ENCODE measurements at regions not wholly inside any gene's neighbourhood (a gene's known extent, or its start where the extent isn't known, plus 50 kb on each side); places are given as distances from the start of the nearest gene placed in this dataset.
"Not testable (repeated sequence)": the region's sequence is repeated elsewhere in the genome, so short reads cannot be mapped to it uniquely, and the experiment has no call there.

- TF ChIP-seq CTCF (IDR thresholded peaks at IDR 0.05; ENCODE audit: insufficient read depth, low read length, poor library complexity, severe bottlenecking): no peak
- Histone ChIP-seq H3K27me3 (ENCODE audit: control insufficient read depth, insufficient read depth, low read length) (no peaks in the 10 kb centered on the region), H3K4me3 (ENCODE audit: low read depth, low read length) (no peak overlapping the region), H3K36me3 (ENCODE audit: control insufficient read depth, insufficient read depth, low read length) (no peaks in the 10 kb centered on the region)
- no peak for DNase-seq (ENCODE audit: low read depth)
These were observed 846.5 kb upstream of the NCAM2 start for GRCh38 chr21:20151741-20152140.

- Histone ChIP-seq H3K27me3 (ENCODE audit: control insufficient read depth, insufficient read depth, low read length) (no peaks in the 10 kb centered on the region), H3K36me3 (ENCODE audit: control insufficient read depth, insufficient read depth, low read length) (no peaks in the 10 kb centered on the region), H3K4me3 (ENCODE audit: low read depth, low read length) (no peak overlapping the region)
- no peak for DNase-seq (ENCODE audit: low read depth)
- TF ChIP-seq CTCF (IDR thresholded peaks at IDR 0.05; ENCODE audit: insufficient read depth, low read length, poor library complexity, severe bottlenecking): no peak
These were observed 835.0 kb upstream of the NCAM2 start for GRCh38 chr21:20163167-20163566.

GRCh38 chr21:20167059-20167458 is 831.1 kb upstream of the NCAM2 start:
- no peak for DNase-seq (ENCODE audit: low read depth)
- no peak for TF ChIP-seq CTCF (IDR thresholded peaks at IDR 0.05; ENCODE audit: insufficient read depth, low read length, poor library complexity, severe bottlenecking)
- no peaks in the 10 kb centered on the region for H3K36me3 ChIP-seq (ENCODE audit: control insufficient read depth, insufficient read depth, low read length)
- no peak overlapping the region for H3K4me3 ChIP-seq (ENCODE audit: low read depth, low read length)
- no peaks in the 10 kb centered on the region for H3K27me3 ChIP-seq (ENCODE audit: control insufficient read depth, insufficient read depth, low read length)

- Histone ChIP-seq H3K4me3 (ENCODE audit: low read depth, low read length) (no peak overlapping the region), H3K36me3 (ENCODE audit: control insufficient read depth, insufficient read depth, low read length) (no peaks in the 10 kb centered on the region), H3K27me3 (ENCODE audit: control insufficient read depth, insufficient read depth, low read length) (no peaks in the 10 kb centered on the region)
- TF ChIP-seq CTCF (IDR thresholded peaks at IDR 0.05; ENCODE audit: insufficient read depth, low read length, poor library complexity, severe bottlenecking): no peak
- peak; percentile 7 for DNase-seq (ENCODE audit: low read depth)
These were observed 828.2 kb upstream of the NCAM2 start for GRCh38 chr21:20169812-20170576.

GRCh38 chr21:20186186-20186585 is 812.0 kb upstream of the NCAM2 start:
- H3K36me3 ChIP-seq (ENCODE audit: control insufficient read depth, insufficient read depth, low read length): no peaks in the 10 kb centered on the region
- no peak for DNase-seq (ENCODE audit: low read depth)
- no peaks in the 10 kb centered on the region for H3K27me3 ChIP-seq (ENCODE audit: control insufficient read depth, insufficient read depth, low read length)
- TF ChIP-seq CTCF (IDR thresholded peaks at IDR 0.05; ENCODE audit: insufficient read depth, low read length, poor library complexity, severe bottlenecking): no peak
- H3K4me3 ChIP-seq (ENCODE audit: low read depth, low read length): no peak overlapping the region

GRCh38 chr21:20187028-20187427 is 811.2 kb upstream of the NCAM2 start:
- Histone ChIP-seq H3K4me3 (ENCODE audit: low read depth, low read length) (no peak overlapping the region), H3K27me3 (ENCODE audit: control insufficient read depth, insufficient read depth, low read length) (no peaks in the 10 kb centered on the region), H3K36me3 (ENCODE audit: control insufficient read depth, insufficient read depth, low read length) (no peaks in the 10 kb centered on the region)
- DNase-seq (ENCODE audit: low read depth): no peak
- TF ChIP-seq CTCF (IDR thresholded peaks at IDR 0.05; ENCODE audit: insufficient read depth, low read length, poor library complexity, severe bottlenecking): no peak

GRCh38 chr21:20201323-20201722 is 796.9 kb upstream of the NCAM2 start:
- not testable (repeated sequence) for H3K4me3 ChIP-seq (ENCODE audit: low read depth, low read length); H3K36me3 ChIP-seq (ENCODE audit: control insufficient read depth, insufficient read depth, low read length); H3K27me3 ChIP-seq (ENCODE audit: control insufficient read depth, insufficient read depth, low read length); DNase-seq (ENCODE audit: low read depth)
